ENCODE measurements at regions not wholly inside any gene's neighbourhood (a gene's known extent, or its start where the extent isn't known, plus 50 kb on each side); places are given as distances from the start of the nearest gene placed in this dataset.
"Not testable (repeated sequence)": the region's sequence is repeated elsewhere in the genome, so short reads cannot be mapped to it uniquely, and the experiment has no call there.

DNA sequence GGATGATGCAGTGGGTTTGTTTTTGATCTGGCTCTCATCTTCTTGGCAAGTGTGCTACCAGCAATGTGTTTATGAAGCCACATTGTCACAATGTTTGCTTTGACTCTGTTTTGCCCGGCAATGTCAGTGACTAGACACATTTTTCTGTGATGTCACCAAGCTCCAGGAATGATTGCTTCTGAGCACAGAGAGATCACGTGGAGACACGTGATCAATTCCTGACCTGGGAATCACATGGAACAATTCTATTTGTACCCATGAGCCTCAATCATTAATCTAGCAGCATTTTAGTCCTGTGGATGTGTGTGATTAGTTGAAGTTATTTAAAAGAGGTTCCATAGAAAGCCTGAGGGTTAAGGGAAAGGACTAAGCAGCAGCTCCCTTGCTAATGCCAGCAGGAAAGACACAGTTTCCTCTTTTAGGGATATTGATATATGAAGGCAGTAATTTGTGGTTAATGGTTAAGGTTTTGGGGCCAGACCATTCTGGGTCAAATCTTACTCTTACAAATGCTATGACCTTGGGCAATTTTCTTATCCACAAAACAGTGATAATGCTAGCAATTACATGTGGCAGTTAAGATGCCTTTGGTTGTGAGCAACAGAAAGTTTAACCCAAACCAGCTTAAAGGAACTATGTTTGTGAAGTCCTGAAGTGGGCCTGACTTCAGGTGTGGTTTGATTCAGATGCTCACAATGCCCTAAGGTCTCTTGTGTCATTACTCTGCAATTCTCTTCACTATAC lies 59.0 kb downstream of the FASLG start:
- DNase-seq (ENCODE audit: low read depth): no peak

DNA sequence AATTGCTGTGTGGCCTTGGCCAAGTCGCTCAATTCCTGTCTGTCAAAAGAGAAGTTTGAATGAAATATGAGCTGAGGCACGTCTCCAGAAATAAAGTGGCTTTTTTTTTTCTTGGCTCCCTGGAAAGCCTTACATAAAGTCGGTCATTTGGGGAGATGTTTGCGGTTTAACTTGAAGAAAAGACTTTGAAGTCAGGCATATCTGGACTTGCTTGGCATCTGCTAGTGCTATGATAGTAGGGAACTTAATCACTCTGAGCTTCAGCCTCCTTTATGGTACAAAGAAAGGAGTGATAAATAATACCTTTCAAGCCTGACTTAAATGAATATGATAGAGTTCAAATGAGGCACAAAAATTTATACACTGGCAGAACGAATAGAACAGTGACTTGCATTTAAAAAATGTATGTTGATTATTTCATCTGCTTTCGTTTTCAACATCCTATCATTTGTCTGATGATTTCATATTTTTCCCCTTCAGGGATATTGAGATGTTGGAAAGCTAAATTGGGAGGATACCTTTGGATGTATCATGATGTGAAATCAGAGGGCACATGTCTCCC lies 60.2 kb downstream of the FASLG start:
- DNase-seq (ENCODE audit: low read depth): peak; percentile 21

DNA sequence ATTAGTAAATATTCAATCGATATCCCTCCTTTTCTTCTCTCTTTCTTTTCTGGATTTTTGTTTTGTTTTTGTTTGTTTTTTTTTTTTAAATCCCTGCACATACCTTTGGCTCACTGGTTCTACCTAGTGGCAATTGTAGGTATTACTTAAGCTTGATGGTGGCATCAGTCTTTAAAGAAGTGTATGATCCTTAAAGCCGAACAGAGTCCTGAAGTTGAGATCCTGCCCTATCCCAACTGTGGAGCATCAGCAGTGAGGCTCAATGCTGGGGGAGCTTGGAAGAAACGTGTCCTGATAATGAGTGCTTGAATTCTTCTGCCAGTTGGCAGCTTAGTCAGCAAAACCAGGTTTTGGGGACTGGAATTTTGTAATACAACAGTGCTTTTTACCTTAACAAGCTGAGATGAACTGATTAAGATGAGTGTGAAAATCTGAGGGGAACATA lies 60.8 kb downstream of the FASLG start:
- DNase-seq (ENCODE audit: low read depth): peak; percentile 69

DNA sequence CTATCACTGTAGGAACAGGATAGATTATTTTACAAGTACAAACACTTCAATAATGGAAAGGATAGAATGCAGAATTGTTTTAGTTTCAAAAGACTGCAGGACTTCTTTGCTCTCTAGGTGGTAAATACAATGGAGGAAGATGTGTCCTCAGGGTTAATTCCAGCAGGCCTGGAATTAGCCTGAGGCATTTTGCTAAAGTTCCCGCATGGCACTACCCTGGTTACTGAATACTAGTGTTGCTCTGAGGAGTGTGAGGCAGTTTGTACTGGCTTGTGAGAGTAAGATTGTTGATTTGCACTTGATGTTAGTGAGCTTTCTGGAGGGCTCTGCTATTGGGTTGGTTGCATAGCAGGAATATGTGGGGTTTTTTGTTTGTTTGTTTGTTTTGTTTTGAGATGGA lies 61.4 kb downstream of the FASLG start:
- DNase-seq (ENCODE audit: low read depth): no peak

DNA sequence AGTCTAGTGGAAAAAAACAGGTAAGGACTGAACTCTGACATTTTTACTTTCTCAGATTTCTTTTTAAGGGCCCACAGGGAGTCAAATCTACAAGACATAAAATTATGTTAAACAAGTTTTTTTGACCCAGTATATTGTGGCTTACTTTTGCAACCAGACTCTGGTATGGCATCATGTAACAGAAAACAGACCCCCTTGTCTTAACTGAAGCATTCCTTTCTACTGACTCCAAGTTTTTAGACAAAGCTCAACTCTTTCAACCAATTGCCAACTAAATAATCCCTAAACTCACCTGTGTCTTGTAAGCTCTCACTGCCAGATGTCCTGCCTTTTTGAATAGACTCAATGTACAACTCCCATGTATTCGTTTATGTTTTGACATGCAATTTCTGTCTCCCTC lies 64.3 kb downstream of the FASLG start:
- DNase-seq (ENCODE audit: low read depth): no peak

DNA sequence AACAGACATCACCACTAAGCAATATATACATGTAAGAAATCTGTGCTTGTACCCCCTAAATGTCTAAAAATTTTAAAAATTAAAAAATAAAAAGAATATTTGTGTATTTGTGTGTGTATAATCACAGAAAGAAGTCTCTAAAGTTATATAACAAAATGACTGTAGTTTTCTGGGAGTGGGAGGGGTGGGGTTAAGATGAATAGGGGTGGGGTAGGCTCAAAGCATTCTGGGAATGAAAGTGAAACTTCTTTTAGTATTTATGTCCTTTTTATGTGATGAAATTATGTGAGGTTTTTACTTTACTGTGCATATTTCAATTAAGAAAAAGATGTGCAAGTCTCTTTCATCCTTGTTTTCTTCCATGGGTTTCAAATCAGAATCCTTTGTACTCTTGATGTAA lies 65.3 kb downstream of the FASLG start:
- DNase-seq (ENCODE audit: low read depth): no peak

DNA sequence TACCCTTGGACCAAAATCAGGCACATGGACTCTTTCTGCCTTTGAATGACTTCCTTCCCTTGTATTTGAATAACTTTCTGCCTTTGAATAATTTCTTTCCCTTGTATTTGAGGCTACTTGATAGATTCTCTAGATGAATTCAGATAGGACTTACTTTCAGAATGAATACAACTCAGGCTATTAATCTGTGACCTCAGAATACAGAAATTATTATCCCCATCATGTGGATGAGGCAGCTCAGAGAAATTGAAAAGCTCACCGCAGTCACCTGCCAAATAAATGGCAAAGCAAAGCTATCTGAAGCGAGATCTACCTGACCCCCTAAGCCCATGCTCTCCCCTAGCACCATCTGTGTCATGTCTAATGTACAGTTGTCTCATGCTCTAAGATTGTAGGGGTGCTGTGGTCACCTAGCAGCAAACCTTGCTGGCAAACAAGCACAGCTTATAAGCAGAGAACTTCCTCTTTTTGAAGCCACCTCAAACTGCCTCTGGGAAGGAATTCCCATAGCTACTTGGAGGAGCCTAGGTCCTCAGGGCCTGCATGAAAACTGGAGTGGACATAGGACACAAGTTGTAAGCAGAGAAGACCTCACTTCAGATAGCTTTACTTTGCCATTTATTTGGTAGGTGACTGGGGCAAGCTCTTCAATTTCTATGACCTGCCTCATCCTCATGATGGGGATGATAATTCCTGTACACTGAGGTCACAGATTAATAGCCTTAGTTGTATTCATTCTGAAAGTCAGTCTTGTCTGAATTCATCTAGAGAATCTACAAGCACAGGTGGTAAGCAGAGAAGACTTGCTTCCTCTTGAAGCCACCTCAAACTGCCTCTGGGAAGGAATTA lies 66.1 kb downstream of the FASLG start:
- no peak for DNase-seq (ENCODE audit: low read depth)

DNA sequence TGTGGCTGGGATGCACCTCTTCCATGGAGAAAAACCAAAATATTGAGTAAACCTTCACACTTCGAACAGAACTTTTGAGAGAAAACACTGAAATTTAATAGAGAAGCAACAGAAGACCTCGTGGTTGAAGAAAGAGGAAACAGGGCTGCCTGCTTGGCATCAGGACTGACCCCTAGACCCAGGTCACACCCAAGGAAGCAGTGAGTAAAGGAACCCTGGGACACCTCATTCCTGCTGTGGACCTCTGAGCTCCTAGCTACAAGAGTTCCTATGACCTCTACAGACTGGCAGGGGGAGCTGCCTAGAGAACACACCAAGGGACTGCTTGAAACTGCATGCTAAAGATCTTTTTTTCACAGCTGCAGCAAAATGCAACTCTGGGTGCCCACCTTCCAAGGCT lies 67.8 kb downstream of the FASLG start:
- DNase-seq (ENCODE audit: low read depth): no peak

DNA sequence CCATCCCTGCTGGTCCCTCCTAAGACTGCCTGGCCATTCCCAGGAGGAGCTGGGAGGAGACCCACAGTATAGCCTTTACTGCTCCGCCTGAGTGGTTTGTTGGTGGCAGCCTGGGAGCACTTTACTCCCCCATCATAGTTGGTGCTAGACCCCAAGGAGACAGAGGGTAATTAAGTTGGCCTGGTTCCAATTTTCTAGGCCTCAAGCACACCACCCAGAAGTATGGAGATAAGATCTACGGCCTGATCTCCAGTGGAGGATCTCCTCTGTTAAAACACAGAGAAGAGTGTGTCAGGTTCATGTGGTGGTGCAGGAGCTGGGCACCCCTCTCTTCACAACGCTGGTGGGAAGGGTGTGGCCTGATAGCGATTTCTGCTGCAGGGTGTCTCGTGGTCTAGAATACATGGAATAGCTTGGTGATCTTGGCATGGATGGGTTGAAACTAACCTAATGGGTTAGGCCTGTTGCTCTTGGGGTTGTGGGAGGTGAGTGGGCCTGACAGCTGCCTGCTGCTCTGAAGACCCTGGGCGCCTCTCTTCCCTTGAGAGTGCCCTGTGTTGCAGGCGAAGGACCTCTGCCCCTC lies 68.5 kb downstream of the FASLG start:
- DNase-seq (ENCODE audit: low read depth): no peak

DNA sequence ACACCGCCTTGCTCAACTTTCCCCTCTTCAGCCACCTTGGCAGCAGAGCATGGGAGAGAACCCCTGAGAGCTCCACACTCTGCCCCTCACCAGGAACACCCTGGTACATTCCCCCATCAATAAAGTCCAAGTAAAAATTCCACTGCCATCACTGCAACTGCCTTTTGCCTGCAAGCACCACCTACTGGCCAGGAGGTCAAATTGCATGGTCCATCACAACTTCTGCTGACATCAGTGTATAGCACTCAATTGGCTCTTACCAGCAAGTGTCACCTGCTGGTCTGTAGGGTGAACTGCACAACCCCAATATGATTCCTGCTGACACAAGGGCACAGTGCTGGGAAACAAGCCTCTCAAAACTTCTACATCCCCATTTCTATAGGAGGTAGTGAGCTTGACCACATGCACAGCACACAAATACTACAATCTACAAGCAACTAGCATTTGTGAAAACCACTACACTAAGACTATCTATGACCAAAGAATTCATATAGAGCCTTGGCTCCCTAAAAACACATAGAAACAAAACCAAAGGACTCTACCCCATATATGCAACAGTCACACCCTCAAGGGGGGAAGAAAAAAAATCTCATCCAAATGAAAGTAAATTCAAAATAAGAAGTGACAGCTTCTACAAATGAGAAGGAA lies 69.2 kb downstream of the FASLG start:
- DNase-seq (ENCODE audit: low read depth): no peak

DNA sequence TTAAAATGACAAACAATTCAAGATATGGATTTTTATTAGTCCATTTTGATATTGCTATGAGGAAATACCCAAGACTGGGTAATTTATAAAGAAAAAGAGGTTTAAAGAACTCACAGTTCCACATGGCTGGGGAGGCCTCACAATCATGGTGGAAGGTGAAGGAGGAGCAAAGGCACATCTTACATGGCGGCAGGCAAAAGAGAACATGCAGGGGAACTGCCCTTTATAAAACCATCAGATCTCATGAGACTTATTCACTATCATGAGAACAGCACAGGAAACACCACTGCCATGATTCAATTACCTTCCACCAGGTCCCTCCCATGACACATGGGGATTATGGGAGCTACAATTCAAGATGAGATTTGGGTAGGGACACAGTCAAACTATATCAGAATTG lies 69.8 kb downstream of the FASLG start:
- not testable (repeated sequence) for DNase-seq (ENCODE audit: low read depth)

DNA sequence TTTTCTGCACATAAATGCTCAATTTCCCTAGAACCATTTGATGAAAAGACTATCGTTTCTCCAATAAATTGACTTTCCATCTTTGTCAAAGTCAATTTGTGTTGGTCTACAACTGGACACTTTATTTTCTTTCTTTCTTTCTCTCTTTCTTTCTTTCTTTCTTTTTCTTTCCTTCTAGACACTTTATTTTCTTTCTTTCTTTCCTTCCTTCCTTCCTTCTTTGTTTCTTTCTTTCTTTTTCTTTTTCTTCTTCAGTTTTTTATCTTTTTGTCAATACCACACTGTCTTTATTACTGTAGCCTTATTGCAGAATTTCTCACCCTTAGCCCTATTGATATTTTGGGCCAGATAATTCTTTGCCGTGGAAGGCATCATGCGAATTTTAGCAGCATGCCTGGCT lies 73.5 kb downstream of the FASLG start:
- DNase-seq (ENCODE audit: low read depth): no peak

DNA sequence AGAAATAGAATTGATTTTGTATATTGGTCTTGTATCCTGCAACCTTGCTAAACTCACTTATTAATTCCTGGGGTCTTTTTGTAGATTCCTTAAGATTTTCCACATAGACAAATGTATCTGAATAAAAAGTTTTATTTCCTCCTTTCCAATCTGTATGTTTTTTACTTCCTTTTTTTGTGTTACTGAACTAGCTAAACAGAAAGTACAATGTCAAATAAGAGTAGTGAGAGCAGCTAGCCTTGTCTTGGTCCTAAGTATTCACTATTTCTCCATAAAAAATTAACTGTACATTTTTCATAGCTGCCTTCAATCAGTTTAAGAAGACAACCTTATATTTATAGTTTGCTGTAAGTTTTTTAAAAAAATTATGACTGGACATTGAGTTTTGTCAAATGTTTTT lies 74.9 kb downstream of the FASLG start:
- DNase-seq (ENCODE audit: low read depth): no peak

DNA sequence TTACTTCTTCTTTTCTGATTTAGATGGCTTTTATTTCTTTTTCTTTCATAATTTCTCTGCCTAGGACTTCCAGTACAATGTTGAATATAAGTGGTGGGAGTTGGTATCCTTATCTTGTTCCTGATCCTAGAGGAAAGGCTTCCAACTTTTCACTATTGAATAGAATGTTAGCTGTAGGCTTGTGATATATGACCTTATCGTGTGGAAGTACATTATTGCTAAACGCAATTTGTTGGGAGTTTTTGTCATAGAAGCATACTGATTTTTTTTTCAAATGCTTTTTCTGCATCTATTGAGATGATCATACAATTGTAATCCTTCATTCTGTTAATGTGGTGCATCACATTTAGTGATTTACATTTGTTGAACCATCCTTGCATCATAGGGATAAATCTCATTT lies 79.5 kb downstream of the FASLG start:
- DNase-seq (ENCODE audit: low read depth): no peak

DNA sequence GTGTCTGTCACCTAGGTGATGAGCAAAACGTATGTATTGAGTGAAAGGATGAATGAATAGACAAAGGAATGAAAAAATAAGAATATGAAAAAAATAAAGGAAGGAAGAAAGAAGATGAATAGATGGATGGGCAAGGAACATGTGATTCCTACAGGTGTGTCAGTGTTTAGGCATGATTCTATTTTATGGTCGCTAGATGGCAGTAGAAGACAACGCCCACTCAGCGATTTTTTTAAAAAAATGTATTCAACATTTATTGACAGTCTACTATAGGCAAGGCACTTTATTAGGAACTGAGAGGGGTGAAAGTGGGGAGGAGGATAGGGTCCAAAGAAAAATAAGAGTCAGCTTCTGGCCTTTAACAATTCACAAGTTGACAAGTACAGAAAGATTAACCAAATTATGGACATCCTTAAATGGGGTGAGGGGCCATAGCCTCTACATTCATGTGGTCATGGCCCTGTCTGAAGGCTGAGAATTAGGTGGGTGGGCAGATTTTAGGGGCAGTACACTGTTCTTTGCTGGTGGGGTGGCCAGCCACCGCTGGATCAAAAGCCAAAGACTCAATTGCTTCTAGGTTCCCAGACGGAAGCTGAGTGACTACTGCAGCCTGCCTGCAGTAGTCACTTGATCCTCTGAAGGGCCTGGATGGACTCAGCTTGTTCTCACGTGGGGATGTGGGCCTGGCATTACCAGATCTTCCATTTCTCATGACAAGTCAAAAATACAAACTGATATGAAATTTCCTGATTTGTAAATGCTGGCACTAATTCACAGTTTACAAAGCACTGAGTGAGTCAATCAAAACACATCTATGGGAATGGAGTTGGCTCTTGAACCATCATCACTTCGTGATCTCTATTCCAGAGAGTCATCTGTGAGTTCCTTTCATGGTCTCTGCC lies 83.9 kb downstream of the FASLG start:
- peak; percentile 48 for DNase-seq (ENCODE audit: low read depth)

DNA sequence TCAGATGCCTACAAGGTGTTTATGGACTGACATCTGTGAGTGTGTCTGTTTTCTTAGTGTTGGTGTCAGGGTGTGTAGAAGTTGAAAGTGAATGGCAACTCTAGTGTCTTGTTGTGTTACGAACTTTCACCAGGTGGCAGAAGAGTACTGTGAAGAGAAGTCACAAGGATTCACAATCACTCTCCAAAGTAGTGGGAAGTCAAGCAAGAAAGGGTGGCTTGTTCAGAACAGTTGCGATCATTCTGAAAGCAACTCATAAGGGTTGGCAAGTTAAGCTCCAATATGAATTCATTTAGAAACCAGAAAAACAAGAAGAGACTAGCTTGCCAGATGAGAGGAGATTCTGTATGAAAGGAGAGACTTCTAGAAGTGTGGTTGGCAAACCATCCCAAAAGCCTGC lies 86.1 kb downstream of the FASLG start:
- DNase-seq (ENCODE audit: low read depth): peak; percentile 84

DNA sequence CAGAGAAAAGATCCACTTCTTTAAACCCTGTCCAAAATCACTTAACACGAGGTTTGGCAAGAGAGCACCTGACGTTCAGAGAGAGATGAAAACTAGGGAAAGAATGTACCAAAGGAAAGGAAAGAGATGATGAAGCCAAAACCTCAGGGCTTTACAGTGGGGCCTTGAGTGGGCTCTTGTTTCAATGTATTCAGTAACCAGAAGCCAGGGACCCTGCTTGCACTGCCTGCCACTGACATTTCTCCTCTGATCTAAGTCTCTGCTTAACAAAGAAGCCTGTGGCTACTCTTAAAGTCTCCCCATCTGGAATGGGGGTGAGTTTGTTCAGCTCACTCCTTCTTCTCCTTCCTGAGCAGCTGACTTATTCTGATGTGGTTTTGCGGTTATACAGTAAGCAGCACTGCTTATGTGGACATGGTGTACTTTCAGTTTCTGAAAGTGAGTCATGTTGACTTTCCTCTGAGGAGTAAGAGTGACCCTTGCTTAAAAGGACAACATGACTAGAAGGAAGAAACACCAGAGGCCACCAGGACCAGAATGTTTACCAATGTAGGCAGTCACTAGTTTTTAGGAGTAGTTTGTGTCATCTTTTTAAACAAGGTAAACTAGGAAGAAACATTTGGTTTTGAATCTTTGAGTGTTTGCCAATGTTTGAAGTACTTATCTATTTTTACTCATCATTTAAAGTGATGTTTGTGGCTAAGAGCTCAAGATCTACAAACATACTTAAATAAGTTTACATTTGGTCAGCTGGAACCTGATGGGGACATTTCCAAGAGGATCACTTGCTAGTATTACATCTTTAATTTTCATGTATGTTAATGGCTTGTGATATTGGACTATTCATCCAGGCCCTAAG lies 87.4 kb downstream of the FASLG start:
- DNase-seq (ENCODE audit: low read depth): peak; percentile 97

DNA sequence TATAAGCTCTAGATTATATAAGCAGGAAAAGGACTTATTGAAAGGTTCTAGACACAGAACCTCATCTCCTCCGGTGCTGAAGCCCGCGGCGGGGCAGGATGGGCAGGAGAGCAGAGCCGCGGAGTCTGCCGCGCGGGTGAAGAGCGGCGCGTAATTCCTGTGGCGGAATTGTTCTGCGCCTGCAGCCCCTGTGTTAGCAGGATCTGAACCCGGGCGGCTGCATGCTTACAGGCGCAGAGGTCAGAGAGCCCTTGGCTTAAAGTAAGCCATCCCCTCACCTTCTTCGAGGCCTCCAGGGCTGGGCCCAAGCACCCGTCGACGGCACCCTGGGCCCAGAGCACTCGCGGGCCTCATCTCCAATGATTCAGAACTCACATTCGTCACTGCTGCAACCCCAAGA lies 89.3 kb downstream of the FASLG start:
- DNase-seq (ENCODE audit: low read depth): no peak

DNA sequence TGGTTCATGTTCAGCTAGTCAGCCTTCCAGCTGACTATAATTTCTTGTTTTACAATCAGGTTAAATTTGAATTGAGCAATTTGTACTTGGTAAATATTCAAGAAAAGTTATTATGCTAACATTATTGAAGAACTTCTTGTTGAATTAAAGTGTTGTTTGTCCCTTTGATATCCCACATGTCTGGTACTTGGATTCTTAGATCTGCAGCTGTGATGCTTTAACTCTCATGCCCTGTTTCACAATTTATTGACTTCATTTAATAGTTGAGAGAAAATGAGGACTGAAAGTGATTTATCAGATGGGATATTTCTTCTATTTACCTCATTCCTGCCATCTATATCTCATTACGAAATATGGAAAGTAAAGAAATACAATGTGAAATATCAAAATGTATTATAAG lies 92.8 kb downstream of the FASLG start:
- DNase-seq (ENCODE audit: low read depth): no peak
